Brain microvascular endothelial cell (primary cell): ENCODE measurements at regions not wholly inside any gene's neighbourhood (a gene's known extent, or its start where the extent isn't known, plus 50 kb on each side); places are given as distances from the start of the nearest gene placed in this dataset.

Source experiments
- DNase-seq: peaks from one replicate; pipeline ENCODE4 v3.0.0-alpha.2; 2020
- H3K27ac ChIP-seq: fragments of 250-450 bp; sonication (Bioruptor Pico); 2 replicates; pipeline ENCODE4 v1.5.1; 2020; ENCODE audit warnings: mild to moderate bottlenecking, moderate library complexity
- H3K27me3 ChIP-seq: fragments of 250-450 bp; sonication (Bioruptor Pico); replicated peaks from 2 replicates; pipeline ENCODE4 v1.5.1; 2020; ENCODE audit warnings: mild to moderate bottlenecking
- H3K36me3 ChIP-seq: fragments of 250-450 bp; sonication (Bioruptor Pico); replicated peaks from 2 replicates; pipeline ENCODE4 v1.5.1; 2020; ENCODE audit warnings: mild to moderate bottlenecking
- H3K4me3 ChIP-seq: 2 replicates; pipeline ENCODE4 v1.5.1; 2011; ENCODE audit warnings: low read depth, mild to moderate bottlenecking, control low read depth, low read length, moderate library complexity
- CTCF ChIP-seq: IDR thresholded peaks from 2 replicates; pipeline ENCODE4 v1.5.1; 2011; ENCODE audit warnings: low read depth, mild to moderate bottlenecking, moderate library complexity, low read length, control low read depth, inconsistent platforms; ENCODE audit errors: missing control alignments
- in situ Hi-C: cut with HindIII; loops from 2 replicates; pipeline ENCODE4 v1.10.0; 2017; ENCODE audit warnings: low sequenced_read_pairs, low pct_ligation_motif_present

GRCh38 chr7:81206217-81206616 lies 287.4 kb upstream of the SEMA3C start:
- Histone ChIP-seq H3K27ac (no peak overlapping the region), H3K36me3 (no peaks in the 10 kb centered on the region), H3K27me3 (no peaks in the 10 kb centered on the region), H3K4me3 (no peak overlapping the region)
- no peak for TF ChIP-seq CTCF
- in situ Hi-C loops: no loop called here
- no peak for DNase-seq

DNA sequence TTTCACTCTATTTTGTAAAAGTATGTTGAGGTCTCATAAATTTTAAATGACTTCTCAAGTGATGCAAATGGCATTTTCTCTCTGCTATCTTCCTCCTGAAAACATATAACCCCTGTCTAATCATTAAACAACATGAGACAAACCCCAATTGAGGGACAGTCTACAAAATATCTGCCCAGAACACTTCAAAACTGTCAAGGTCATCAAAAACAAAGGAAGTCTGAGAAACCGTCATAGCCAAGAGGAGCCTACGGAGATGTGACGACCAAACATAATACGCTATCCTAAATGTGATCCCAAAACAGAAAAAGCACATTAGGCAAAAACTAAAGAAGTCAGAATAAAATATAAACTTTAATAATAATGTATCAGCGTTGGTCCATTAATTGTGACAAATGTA lies 282.3 kb upstream of the SEMA3C start:
- in situ Hi-C loops: no loop called here
- Histone ChIP-seq H3K4me3 (no peak overlapping the region), H3K27ac (no peak overlapping the region), H3K27me3 (no peaks in the 10 kb centered on the region), H3K36me3 (no peaks in the 10 kb centered on the region)
- TF ChIP-seq CTCF: no peak
- DNase-seq: no peak

GRCh38 chr7:81198766-81199165 lies 279.9 kb upstream of the SEMA3C start:
- in situ Hi-C loops: no loop called here
- TF ChIP-seq CTCF: no peak
- no peak for DNase-seq
- Histone ChIP-seq H3K27me3 (no peaks in the 10 kb centered on the region), H3K4me3 (no peak overlapping the region), H3K36me3 (no peaks in the 10 kb centered on the region), H3K27ac (no peak overlapping the region)

- no peak overlapping the region for H3K27ac ChIP-seq
- no peak for DNase-seq
- no peak overlapping the region for H3K4me3 ChIP-seq
- no peaks in the 10 kb centered on the region for H3K27me3 ChIP-seq
- H3K36me3 ChIP-seq: no peaks in the 10 kb centered on the region
- in situ Hi-C loops: no loop called here
- TF ChIP-seq CTCF: no peak
Observed at GRCh38 chr7:81197266-81197665, 278.4 kb upstream of the SEMA3C start.

- Histone ChIP-seq H3K4me3 (no peak overlapping the region), H3K36me3 (no peaks in the 10 kb centered on the region), H3K27me3 (no peaks in the 10 kb centered on the region), H3K27ac (no peak overlapping the region)
- in situ Hi-C loops: no loop called here
- TF ChIP-seq CTCF: no peak
- DNase-seq: no peak
Observed at GRCh38 chr7:81195033-81195432, 276.2 kb upstream of the SEMA3C start.

DNA sequence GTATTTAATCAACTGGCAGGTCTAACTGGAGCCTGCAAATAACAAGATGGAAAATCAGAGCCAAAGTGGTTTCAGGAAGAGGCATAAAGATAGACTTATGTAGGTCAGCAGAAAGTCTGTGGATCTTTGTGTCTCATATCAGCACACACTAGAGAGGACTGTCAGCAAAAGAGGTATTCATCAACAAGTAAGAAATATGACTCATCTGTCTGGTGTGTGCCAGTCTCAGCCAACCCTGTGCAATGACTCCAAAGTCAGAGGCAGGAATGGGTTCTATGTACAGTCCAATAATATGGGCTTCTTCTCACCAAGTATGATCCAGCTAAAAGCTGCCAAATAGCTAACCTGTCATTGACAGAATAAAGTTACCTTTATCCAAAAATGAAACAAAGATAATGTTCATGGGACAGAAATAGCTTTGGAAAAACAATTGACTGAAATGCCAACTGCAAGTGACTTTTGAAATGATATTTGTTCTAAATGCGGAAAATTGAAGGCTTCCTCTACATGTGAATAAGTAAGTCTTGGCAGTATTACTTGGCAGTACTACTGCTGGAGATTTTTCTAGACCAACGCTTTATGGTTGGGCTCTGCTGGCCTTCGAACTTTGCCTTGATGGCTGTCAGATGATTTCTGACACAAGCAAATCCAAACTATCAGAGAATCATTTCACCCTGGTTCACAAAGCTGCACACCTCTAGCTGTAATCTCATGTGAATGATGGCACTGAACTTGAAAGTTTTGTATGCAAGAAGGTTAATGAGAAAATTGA lies 272.3 kb upstream of the SEMA3C start:
- no peaks in the 10 kb centered on the region for H3K27me3 ChIP-seq
- no peaks in the 10 kb centered on the region for H3K36me3 ChIP-seq
- no peak for TF ChIP-seq CTCF
- in situ Hi-C loops: no loop called here
- no peak overlapping the region for H3K4me3 ChIP-seq
- DNase-seq: peak; percentile 63
- H3K27ac ChIP-seq: no peak overlapping the region
